HEK293 (cell line): ENCODE measurements at regions not wholly inside any gene's neighbourhood (a gene's known extent, or its start where the extent isn't known, plus 50 kb on each side); places are given as distances from the start of the nearest gene placed in this dataset.

Source experiments
- CTCF ChIA-PET: fragments of 350-600 bp; formaldehyde crosslinking; extraction: SDS; loops from one replicate; lab custom pipeline; 2021; ENCODE audit warnings: antibody characterized with exemption; lab: Yijun Ruan, JAX
- POLR2A ChIA-PET: fragments of 300-600 bp; formaldehyde crosslinking; extraction: SDS; loops from one replicate; lab custom pipeline; 2020; ENCODE audit warnings: antibody characterized with exemption, inconsistent platforms; lab: Yijun Ruan, JAX
- H3K27ac ChIP-seq: fragments of 200-500 bp; sonication (Bioruptor generic); 2 replicates; pipeline ENCODE4 v1.5.1; 2014; ENCODE audit warnings: low read depth, low read length, control low read depth, inconsistent platforms; ENCODE audit errors: extremely low read depth
- H3K36me3 ChIP-seq, 2 experiments: fragments of 200-500 bp in 1 of 2; sonication (Bioruptor generic) in 1 of 2; 1 replicate in 1 of 2; 2 replicates in 1 of 2; pipeline ENCODE4 v1.5.1; 2014 to 2017; ENCODE audit warnings: inconsistent platforms in 2 of 2, low read length in 2 of 2; ENCODE audit not compliant: control insufficient read depth in 2 of 2, insufficient read depth in 1 of 2
- H3K4me1 ChIP-seq: fragments of 200-500 bp; sonication (Bioruptor generic); 2 replicates; pipeline ENCODE4 v1.5.1; 2014; ENCODE audit warnings: mild to moderate bottlenecking, low read length, inconsistent platforms; ENCODE audit not compliant: control insufficient read depth, insufficient read depth
- H3K4me3 ChIP-seq: 2 replicates; pipeline ENCODE4 v1.5.1; 2011; ENCODE audit warnings: low read depth, mild to moderate bottlenecking, control low read depth, low read length, moderate library complexity
- H3K9me3 ChIP-seq: fragments of 200-500 bp; sonication (Bioruptor generic); 2 replicates; pipeline ENCODE4 v1.5.1; 2014; ENCODE audit warnings: low read depth, low read length, inconsistent platforms; ENCODE audit not compliant: control insufficient read depth, insufficient read depth
- BCL11B ChIP-seq: fragments of 450-650 bp; formaldehyde crosslinking; IDR thresholded peaks from 2 replicates; pipeline ENCODE4 v1.5.1; 2016; ENCODE audit warnings: low read depth, missing biosample characterization, missing genetic modification characterization
- HOXA7 ChIP-seq: sonication (generic); formaldehyde crosslinking; IDR thresholded peaks from 2 replicates; pipeline ENCODE4 v1.8.1; 2022; ENCODE audit warnings: missing genetic modification reagents, borderline replicate concordance
- OVOL3 ChIP-seq: fragments of 450-650 bp; formaldehyde crosslinking; IDR thresholded peaks from 2 replicates; pipeline ENCODE4 v1.5.1; 2016; ENCODE audit warnings: missing biosample characterization, missing genetic modification characterization
- SETDB1 ChIP-seq: IDR thresholded peaks from one replicate; pipeline ENCODE4 v1.6.1; 2017; ENCODE audit warnings: mild to moderate bottlenecking, low read length, moderate library complexity, mixed read lengths; ENCODE audit not compliant: insufficient read length
- SP2 ChIP-seq: fragments of 450-650 bp; formaldehyde crosslinking; IDR thresholded peaks from 2 replicates; pipeline ENCODE4 v1.5.1; 2016; ENCODE audit warnings: missing biosample characterization, missing genetic modification characterization
- TRIM28 ChIP-seq: IDR thresholded peaks from 2 replicates; pipeline ENCODE4 v1.6.1; 2011; ENCODE audit warnings: low read length, control low read depth, borderline replicate concordance
- ZNF214 ChIP-seq: fragments of 450-650 bp; formaldehyde crosslinking; IDR thresholded peaks from 2 replicates; pipeline ENCODE4 v1.5.1; 2017; ENCODE audit warnings: missing biosample characterization, mild to moderate bottlenecking, missing genetic modification characterization, borderline replicate concordance
- ZNF341 ChIP-seq: fragments of 450-650 bp; formaldehyde crosslinking; IDR thresholded peaks from 2 replicates; pipeline ENCODE4; 2016; ENCODE audit warnings: low read depth, missing biosample characterization, missing genetic modification characterization
- ZNF37A ChIP-seq: fragments of 450-650 bp; IDR thresholded peaks from 2 replicates; pipeline ENCODE4 v1.5.1; 2018; ENCODE audit warnings: missing biosample characterization, missing genetic modification characterization
- ZNF394 ChIP-seq: fragments of 450-650 bp; formaldehyde crosslinking; IDR thresholded peaks from 2 replicates; pipeline ENCODE4 v1.5.1; 2016; ENCODE audit warnings: missing biosample characterization, missing genetic modification characterization, mild to moderate bottlenecking, moderate library complexity, borderline replicate concordance
- ZNF416 ChIP-seq: fragments of 450-650 bp; formaldehyde crosslinking; IDR thresholded peaks from 2 replicates; pipeline ENCODE4 v1.5.1; 2016; ENCODE audit warnings: missing biosample characterization, missing genetic modification characterization
- ZNF600 ChIP-seq: fragments of 450-650 bp; formaldehyde crosslinking; IDR thresholded peaks from 2 replicates; pipeline ENCODE4 v1.5.1; 2016; ENCODE audit warnings: missing biosample characterization, missing genetic modification characterization
- ZNF626 ChIP-seq: fragments of 450-650 bp; sonication (Bioruptor Pico); formaldehyde crosslinking; IDR thresholded peaks from 2 replicates; pipeline ENCODE4 v1.5.1; 2018; ENCODE audit warnings: missing biosample characterization, missing genetic modification characterization, inconsistent platforms
- TF ChIP-seq, protein P1 (sequence below): fragments of 450-650 bp; formaldehyde crosslinking; IDR thresholded peaks from 2 replicates; pipeline ENCODE4 v1.5.1; 2016; ENCODE audit warnings: missing biosample characterization, missing genetic modification characterization
- TF ChIP-seq, protein P2 (sequence below): fragments of 450-650 bp; formaldehyde crosslinking; IDR thresholded peaks from 2 replicates; pipeline ENCODE4 v1.5.1; 2016; ENCODE audit warnings: missing biosample characterization, missing genetic modification characterization, low read depth
- TF ChIP-seq, protein P3 (sequence below): fragments of 450-650 bp; formaldehyde crosslinking; IDR thresholded peaks from 2 replicates; pipeline ENCODE4 v1.5.1; 2017; ENCODE audit warnings: missing biosample characterization, missing genetic modification characterization
- TF ChIP-seq, protein P4 (sequence below): fragments of 450-650 bp; formaldehyde crosslinking; IDR thresholded peaks from 2 replicates; pipeline ENCODE4 v1.5.1; 2016; ENCODE audit warnings: missing biosample characterization, missing genetic modification characterization
- TF ChIP-seq, protein P5 (sequence below): fragments of 450-650 bp; formaldehyde crosslinking; IDR thresholded peaks from 2 replicates; pipeline ENCODE4 v1.5.1; 2017; ENCODE audit warnings: missing biosample characterization, missing genetic modification characterization
- TF ChIP-seq, protein P6 (sequence below): fragments of 450-650 bp; formaldehyde crosslinking; IDR thresholded peaks from 2 replicates; pipeline ENCODE4 v1.5.1; 2016; ENCODE audit warnings: missing biosample characterization, missing genetic modification characterization, borderline replicate concordance

DNA sequence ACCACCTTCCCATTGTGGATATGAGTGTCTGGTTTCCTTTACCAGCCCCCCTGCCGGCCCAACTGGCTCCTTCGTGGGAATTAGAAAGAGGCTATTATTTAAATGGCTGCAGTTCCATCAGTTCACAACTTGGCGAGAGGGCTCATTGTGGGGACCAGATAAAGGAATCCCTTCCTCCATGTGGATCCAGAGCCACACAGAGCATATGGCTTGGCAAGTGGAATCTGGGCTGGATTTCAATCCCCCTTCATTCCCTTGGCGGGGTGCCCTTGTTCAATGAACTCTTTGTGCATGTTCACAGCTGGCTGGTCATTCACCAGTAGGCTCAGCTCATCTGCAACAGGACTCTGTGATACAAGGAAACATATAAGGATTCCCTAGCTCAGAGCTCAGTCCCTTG is 140.6 kb downstream of the OPN5 start (continued):
- TF ChIP-seq BCL11B (tag by site-specific recombination) (no peak), ZNF600 (tag by site-specific recombination) (no peak), HOXA7 (CRISPR knock-in tag) (no peak), ZNF214 (tag by site-specific recombination) (no peak), ZNF37A (no peak), ZNF626 (tag by site-specific recombination) (no peak), ZNF416 (no peak), ZNF341 (no peak)
- TF ChIP-seq, protein P1, sequence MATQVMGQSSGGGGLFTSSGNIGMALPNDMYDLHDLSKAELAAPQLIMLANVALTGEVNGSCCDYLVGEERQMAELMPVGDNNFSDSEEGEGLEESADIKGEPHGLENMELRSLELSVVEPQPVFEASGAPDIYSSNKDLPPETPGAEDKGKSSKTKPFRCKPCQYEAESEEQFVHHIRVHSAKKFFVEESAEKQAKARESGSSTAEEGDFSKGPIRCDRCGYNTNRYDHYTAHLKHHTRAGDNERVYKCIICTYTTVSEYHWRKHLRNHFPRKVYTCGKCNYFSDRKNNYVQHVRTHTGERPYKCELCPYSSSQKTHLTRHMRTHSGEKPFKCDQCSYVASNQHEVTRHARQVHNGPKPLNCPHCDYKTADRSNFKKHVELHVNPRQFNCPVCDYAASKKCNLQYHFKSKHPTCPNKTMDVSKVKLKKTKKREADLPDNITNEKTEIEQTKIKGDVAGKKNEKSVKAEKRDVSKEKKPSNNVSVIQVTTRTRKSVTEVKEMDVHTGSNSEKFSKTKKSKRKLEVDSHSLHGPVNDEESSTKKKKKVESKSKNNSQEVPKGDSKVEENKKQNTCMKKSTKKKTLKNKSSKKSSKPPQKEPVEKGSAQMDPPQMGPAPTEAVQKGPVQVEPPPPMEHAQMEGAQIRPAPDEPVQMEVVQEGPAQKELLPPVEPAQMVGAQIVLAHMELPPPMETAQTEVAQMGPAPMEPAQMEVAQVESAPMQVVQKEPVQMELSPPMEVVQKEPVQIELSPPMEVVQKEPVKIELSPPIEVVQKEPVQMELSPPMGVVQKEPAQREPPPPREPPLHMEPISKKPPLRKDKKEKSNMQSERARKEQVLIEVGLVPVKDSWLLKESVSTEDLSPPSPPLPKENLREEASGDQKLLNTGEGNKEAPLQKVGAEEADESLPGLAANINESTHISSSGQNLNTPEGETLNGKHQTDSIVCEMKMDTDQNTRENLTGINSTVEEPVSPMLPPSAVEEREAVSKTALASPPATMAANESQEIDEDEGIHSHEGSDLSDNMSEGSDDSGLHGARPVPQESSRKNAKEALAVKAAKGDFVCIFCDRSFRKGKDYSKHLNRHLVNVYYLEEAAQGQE = no peak

DNA sequence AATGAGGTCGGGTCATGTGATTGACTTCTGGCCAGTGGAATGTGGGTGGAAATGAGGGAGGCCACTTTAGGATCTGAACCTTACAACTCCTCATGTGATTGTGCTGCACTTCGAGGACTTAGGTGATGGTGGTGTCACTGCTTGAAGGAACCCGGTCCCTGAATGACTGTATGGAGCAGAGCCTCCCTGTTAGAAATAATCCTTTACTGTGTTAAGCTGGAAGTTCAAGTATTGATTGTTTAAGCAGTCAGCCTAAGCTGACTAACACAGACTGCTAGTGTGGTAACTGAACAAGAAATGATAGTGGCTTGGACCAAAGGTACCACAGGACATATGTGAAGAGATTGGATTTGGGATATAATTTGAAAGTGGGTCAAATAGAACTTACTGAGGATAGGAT is 138.0 kb downstream of the OPN5 start:
- Histone ChIP-seq H3K4me3 (no peak overlapping the region), H3K4me1 (no peaks in the 10 kb centered on the region), H3K27ac (no peak overlapping the region), H3K36me3 (no peaks in the 10 kb centered on the region), H3K9me3 (no peaks in the 10 kb centered on the region)
- TF ChIP-seq SETDB1 = no peak
- TF ChIP-seq, protein P2, sequence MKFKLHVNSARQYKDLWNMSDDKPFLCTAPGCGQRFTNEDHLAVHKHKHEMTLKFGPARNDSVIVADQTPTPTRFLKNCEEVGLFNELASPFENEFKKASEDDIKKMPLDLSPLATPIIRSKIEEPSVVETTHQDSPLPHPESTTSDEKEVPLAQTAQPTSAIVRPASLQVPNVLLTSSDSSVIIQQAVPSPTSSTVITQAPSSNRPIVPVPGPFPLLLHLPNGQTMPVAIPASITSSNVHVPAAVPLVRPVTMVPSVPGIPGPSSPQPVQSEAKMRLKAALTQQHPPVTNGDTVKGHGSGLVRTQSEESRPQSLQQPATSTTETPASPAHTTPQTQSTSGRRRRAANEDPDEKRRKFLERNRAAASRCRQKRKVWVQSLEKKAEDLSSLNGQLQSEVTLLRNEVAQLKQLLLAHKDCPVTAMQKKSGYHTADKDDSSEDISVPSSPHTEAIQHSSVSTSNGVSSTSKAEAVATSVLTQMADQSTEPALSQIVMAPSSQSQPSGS = no peak
- TF ChIP-seq, protein P3, sequence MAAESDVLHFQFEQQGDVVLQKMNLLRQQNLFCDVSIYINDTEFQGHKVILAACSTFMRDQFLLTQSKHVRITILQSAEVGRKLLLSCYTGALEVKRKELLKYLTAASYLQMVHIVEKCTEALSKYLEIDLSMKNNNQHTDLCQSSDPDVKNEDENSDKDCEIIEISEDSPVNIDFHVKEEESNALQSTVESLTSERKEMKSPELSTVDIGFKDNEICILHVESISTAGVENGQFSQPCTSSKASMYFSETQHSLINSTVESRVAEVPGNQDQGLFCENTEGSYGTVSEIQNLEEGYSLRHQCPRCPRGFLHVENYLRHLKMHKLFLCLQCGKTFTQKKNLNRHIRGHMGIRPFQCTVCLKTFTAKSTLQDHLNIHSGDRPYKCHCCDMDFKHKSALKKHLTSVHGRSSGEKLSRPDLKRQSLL (tag by site-specific recombination) = no peak
- POLR2A ChIA-PET = no interaction called here
- CTCF ChIA-PET = no interaction called here

DNA sequence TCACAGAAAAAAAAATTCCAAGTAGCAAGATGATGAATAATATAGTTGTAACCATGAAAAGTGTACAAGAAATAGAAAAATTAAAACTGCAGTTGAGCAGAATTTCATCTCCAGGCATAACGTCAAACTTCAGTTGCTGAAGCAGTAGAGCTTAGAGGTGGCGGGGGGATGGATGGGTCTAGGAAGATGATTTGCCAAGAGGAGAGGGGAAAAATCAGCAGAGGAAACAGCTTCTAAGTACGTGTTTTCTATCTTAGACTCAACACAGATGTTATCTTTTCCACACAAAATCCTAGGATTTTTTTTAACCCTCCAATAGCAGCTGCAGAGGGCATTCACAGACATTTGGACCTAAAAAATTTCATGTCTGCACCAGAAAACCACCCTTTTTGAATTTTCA is 136.0 kb downstream of the OPN5 start:
- no peak overlapping the region for H3K27ac ChIP-seq
- H3K36me3 ChIP-seq = no peaks in the 10 kb centered on the region
- POLR2A ChIA-PET = no interaction called here
- CTCF ChIA-PET = no interaction called here
- H3K4me1 ChIP-seq = no peaks in the 10 kb centered on the region
- no peaks in the 10 kb centered on the region for H3K9me3 ChIP-seq
- TF ChIP-seq, protein P4, sequence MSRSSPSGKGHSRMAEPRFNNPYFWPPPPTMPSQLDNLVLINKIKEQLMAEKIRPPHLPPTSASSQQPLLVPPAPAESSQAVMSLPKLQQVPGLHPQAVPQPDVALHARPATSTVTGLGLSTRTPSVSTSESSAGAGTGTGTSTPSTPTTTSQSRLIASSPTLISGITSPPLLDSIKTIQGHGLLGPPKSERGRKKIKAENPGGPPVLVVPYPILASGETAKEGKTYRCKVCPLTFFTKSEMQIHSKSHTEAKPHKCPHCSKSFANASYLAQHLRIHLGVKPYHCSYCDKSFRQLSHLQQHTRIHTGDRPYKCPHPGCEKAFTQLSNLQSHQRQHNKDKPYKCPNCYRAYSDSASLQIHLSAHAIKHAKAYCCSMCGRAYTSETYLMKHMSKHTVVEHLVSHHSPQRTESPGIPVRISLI (tag by site-specific recombination) = no peak
- TF ChIP-seq, protein P5, sequence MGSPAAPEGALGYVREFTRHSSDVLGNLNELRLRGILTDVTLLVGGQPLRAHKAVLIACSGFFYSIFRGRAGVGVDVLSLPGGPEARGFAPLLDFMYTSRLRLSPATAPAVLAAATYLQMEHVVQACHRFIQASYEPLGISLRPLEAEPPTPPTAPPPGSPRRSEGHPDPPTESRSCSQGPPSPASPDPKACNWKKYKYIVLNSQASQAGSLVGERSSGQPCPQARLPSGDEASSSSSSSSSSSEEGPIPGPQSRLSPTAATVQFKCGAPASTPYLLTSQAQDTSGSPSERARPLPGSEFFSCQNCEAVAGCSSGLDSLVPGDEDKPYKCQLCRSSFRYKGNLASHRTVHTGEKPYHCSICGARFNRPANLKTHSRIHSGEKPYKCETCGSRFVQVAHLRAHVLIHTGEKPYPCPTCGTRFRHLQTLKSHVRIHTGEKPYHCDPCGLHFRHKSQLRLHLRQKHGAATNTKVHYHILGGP = no peak
- TF ChIP-seq SP2 (tag by site-specific recombination) (no peak), OVOL3 (tag by site-specific recombination) (no peak), ZNF394 (tag by site-specific recombination) (no peak), TRIM28 (no peak)
- TF ChIP-seq, protein P6, sequence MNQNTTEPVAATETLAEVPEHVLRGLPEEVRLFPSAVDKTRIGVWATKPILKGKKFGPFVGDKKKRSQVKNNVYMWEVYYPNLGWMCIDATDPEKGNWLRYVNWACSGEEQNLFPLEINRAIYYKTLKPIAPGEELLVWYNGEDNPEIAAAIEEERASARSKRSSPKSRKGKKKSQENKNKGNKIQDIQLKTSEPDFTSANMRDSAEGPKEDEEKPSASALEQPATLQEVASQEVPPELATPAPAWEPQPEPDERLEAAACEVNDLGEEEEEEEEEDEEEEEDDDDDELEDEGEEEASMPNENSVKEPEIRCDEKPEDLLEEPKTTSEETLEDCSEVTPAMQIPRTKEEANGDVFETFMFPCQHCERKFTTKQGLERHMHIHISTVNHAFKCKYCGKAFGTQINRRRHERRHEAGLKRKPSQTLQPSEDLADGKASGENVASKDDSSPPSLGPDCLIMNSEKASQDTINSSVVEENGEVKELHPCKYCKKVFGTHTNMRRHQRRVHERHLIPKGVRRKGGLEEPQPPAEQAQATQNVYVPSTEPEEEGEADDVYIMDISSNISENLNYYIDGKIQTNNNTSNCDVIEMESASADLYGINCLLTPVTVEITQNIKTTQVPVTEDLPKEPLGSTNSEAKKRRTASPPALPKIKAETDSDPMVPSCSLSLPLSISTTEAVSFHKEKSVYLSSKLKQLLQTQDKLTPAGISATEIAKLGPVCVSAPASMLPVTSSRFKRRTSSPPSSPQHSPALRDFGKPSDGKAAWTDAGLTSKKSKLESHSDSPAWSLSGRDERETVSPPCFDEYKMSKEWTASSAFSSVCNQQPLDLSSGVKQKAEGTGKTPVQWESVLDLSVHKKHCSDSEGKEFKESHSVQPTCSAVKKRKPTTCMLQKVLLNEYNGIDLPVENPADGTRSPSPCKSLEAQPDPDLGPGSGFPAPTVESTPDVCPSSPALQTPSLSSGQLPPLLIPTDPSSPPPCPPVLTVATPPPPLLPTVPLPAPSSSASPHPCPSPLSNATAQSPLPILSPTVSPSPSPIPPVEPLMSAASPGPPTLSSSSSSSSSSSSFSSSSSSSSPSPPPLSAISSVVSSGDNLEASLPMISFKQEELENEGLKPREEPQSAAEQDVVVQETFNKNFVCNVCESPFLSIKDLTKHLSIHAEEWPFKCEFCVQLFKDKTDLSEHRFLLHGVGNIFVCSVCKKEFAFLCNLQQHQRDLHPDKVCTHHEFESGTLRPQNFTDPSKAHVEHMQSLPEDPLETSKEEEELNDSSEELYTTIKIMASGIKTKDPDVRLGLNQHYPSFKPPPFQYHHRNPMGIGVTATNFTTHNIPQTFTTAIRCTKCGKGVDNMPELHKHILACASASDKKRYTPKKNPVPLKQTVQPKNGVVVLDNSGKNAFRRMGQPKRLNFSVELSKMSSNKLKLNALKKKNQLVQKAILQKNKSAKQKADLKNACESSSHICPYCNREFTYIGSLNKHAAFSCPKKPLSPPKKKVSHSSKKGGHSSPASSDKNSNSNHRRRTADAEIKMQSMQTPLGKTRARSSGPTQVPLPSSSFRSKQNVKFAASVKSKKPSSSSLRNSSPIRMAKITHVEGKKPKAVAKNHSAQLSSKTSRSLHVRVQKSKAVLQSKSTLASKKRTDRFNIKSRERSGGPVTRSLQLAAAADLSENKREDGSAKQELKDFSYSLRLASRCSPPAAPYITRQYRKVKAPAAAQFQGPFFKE (tag by site-specific recombination) = no peak
- no peak overlapping the region for H3K4me3 ChIP-seq
